ENCODE measurements at regions not wholly inside any gene's neighbourhood (a gene's known extent, or its start where the extent isn't known, plus 50 kb on each side); places are given as distances from the start of the nearest gene placed in this dataset.

DNA sequence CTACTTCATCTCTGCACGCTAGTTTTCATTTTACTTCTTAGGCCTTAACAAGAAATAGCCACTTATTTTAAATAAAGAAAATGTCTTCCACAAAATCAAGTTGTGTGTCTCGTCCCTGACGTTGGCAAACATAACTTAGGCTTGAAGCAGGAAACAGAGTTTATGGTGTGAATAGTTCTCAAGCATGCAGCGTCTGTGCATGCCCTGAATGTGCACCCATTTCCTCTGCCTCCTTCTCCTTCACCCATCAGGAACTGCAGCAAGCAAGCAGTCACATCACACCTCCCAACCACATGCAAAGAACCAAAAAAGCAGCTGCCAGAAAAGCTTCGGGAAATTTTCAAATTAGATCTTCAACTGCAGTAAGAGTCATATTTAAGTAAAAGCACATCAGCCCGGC lies 424.0 kb upstream of the IRX4 start:
- in situ Hi-C loops (cut with MboI; ENCODE audit: low sequenced_read_pairs), result no loop called here

- in situ Hi-C loops (cut with MboI; ENCODE audit: low sequenced_read_pairs), result no loop called here
Observed at GRCh38 chr5:2303431-2304100, 420.8 kb upstream of the IRX4 start.

- in situ Hi-C loops (cut with MboI; ENCODE audit: low sequenced_read_pairs), result no loop called here
Observed at GRCh38 chr5:2302169-2302568, 419.4 kb upstream of the IRX4 start.

GRCh38 chr5:2300861-2301574 lies 418.3 kb upstream of the IRX4 start:
- in situ Hi-C loops (cut with MboI; ENCODE audit: low sequenced_read_pairs), result no loop called here

- in situ Hi-C loops (cut with MboI; ENCODE audit: low sequenced_read_pairs), result no loop called here
Observed at GRCh38 chr5:2300421-2300820, 417.7 kb upstream of the IRX4 start.

GRCh38 chr5:2299388-2300220 lies 416.9 kb upstream of the IRX4 start:
- in situ Hi-C loops (cut with MboI; ENCODE audit: low sequenced_read_pairs), result no loop called here

GRCh38 chr5:2298781-2299180 lies 416.1 kb upstream of the IRX4 start:
- in situ Hi-C loops (cut with MboI; ENCODE audit: low sequenced_read_pairs), result no loop called here

DNA sequence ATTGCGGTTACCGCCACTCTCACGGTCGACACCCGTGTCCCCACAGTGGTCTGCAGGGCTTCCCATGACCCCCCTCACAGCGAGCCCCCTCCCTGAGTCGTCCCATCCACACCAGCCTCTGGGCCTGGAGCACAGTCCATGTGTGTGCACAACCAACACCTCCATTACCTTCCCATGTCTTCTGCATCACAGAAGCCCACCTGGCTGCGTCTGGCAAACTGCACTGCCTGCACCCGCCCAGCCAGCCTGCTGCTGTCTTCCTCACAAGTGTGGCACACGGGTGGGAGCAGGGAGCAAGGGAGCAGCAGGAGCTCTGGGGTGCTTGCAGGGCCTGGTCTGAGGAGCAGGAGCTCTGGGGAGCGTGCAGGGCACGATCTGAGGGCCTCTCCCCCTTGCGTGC lies 415.3 kb upstream of the IRX4 start:
- in situ Hi-C loops (cut with MboI; ENCODE audit: low sequenced_read_pairs), result no loop called here

- in situ Hi-C loops (cut with MboI; ENCODE audit: low sequenced_read_pairs), result no loop called here
Observed at GRCh38 chr5:2295476-2295875, 412.8 kb upstream of the IRX4 start.

GRCh38 chr5:2293906-2294305 lies 411.2 kb upstream of the IRX4 start:
- in situ Hi-C loops (cut with MboI; ENCODE audit: low sequenced_read_pairs), result no loop called here

DNA sequence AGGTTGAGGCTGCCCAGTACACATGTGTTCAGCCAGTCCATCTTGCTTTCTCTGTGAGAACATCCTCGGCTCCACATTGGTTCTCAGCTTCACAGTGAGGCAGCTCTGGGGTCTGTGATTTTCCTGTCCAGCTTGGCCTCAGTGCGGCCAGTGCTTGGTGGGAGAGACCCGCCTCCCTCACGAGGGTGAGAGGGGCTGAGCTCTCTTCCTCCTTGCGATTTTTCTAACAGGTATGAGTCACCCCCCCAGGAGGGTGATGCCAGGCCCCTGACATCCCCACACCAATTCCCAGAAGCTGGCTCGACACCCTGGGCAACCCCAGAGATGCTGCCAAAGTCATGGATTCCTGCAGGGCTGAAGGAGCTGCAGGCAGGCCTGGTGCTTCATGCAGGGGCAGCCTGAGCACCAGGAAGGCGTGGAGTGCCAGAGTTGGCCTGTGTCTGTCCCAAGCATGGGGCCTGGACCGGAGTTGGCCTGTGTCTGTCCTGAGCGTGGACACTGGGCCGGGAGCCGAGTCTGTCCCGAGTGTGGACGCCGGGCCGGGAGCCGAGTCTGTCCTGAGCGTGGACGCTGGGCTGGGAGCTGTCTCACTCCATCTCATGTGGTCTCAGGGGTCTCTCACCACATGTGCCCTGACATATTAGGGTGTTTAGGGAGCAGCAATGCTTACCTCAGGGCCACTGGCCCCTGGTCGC lies 408.6 kb upstream of the IRX4 start:
- in situ Hi-C loops (cut with MboI; ENCODE audit: low sequenced_read_pairs), result no loop called here

DNA sequence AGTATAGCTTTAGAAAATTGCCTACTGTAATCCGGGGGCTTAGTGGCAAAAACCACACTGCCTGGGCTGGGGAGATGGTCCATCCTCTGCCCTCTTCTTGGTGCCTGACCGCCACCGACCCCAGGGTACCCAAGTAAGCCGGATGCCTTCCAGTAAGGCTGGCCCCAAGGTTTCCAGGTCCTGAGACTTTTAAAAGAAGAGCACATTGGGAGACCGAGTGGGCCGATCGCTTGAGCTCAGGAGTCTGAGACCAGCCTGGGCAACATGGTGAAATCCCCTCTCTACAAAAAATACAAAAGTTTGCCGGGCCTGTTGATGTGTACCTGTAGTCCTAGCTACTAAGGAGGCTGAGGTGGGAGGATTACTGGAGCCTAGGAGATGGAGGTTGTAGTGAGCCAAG lies 406.7 kb upstream of the IRX4 start:
- in situ Hi-C loops (cut with MboI; ENCODE audit: low sequenced_read_pairs), result no loop called here

GRCh38 chr5:2288968-2289367 lies 406.2 kb upstream of the IRX4 start:
- in situ Hi-C loops (cut with MboI; ENCODE audit: low sequenced_read_pairs), result no loop called here

DNA sequence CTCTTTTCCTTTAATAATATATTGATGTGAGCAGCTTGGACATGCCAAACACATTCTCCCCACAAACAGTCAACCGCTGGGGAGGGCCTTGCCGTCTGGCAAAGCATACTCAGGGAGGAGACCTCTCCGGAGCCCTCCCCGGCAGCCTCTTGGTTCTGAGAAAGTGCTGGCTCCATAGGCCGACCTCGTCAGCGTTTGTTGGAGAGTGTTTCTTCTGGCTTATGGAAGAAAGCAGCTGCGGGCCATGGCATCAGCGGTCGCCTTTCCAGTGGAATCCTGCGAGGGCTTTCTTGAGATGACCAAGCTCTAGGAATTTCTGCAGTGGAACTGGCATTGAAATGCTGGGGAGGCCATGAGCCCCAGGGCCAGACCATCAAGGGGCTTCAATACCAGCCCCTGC lies 405.7 kb upstream of the IRX4 start:
- in situ Hi-C loops (cut with MboI; ENCODE audit: low sequenced_read_pairs), result no loop called here

DNA sequence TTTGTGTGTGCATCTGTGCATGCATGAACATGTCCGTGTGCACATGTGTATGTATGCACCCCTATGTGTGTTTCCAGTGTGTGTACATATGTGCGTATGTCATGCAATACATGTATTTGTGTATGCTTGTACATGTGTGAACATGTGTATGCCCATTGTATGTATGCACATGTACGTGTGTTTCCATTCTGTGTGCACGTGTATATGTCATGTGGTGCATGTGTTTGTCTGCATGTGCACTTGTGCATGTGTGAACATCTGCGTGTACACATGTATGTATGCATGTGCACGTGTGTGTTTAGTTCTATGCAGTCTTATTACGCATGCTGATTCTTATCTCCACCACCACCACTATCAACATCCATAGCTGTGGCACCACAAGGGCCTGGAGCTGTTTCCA lies 403.5 kb upstream of the IRX4 start:
- in situ Hi-C loops (cut with MboI; ENCODE audit: low sequenced_read_pairs), result no loop called here

DNA sequence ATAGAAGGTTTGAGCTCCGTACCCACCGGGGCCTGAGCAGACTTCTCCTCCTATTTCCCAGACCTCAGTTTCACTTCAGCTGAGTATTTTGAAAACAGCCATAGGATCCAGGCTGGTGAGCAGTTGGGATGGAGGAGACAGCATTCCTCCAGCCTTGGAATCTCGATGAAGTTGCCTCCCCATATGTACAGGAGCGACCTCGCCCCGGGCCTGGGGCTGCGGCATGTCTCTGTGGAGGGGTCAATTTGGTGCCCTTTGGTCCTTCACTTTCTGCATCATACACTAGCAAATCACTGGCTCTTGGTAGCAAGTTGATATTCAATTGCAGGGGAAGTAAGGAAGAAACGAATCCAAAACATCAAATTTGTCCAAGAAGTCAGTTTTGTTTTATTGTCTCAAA lies 402.0 kb upstream of the IRX4 start:
- in situ Hi-C loops (cut with MboI; ENCODE audit: low sequenced_read_pairs), result no loop called here

- in situ Hi-C loops (cut with MboI; ENCODE audit: low sequenced_read_pairs), result no loop called here
Observed at GRCh38 chr5:2283481-2284045, 400.8 kb upstream of the IRX4 start.

DNA sequence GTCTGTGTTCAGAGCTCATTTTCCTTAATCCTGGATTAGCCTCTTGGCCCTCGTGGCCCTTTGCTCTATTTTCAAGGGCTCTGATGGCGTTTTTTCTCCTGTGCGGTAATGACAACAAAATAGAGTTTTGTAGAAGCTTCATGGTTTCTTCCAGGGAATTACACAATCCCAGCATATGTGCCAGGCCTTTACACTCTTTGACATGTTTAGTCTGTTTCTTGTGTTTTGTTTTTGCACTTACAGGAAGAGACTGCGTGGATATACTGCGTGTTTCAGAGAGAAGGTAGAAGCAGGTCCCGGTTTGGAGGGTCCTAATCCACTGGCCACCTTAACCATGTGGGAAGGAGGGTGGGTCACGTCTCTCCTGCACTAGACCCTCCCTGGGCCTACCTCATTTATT lies 400.2 kb upstream of the IRX4 start:
- in situ Hi-C loops (cut with MboI; ENCODE audit: low sequenced_read_pairs), result no loop called here

DNA sequence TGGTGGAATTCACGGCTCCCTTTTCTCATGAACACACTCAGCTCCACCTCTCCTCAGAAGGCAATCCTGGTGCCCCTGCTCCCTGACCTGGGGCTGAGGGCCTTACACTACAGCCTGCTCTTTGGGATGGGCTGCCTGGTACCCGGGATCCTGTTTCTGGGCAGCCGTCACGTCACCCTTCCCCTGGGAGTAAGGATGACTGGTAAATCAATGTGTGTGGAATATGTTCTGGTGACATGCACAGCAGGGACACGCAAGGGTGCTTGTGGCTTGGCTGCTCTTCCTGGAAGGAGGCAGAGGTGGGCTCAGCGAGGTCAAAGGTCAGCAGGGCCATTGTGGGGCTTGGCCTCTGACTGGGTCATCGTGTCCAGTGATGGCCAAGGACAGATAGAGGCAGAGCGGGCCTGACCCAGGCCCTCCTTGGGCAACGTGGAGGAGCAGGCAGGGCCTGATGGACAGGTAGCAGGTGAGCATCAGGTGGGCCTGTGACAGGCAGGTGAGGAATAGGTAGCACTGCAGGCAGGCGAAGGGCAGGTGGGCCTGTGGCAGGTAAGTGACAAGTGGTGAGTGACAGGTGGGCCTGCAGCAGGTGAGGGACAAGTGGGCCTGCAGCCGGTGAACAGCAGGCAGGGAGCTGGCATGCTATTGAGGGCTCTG lies 399.4 kb upstream of the IRX4 start:
- in situ Hi-C loops (cut with MboI; ENCODE audit: low sequenced_read_pairs), result no loop called here

DNA sequence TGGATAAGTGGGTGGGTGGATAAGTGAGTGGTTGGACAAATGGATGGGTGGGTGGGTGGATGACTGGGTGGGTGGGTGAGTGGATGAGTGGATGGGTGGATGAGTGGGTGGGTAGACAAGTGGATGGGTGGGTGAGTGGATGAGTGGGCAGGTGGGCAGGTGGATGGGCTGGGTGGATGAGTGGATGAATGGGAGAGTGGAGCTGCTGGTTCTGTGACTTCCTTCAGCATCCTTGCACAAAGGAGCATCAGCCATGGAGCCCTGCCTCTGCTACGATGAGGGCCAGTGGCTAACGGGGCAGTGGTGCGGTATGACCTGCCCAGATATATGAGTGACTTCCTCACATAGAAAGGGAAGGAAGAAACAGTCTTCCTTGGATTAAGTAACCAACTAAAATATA lies 398.7 kb upstream of the IRX4 start:
- in situ Hi-C loops (cut with MboI; ENCODE audit: low sequenced_read_pairs), result no loop called here

GRCh38 chr5:2280318-2280717 lies 397.6 kb upstream of the IRX4 start:
- in situ Hi-C loops (cut with MboI; ENCODE audit: low sequenced_read_pairs), result no loop called here

Data from HL-60/S4 (cell line).